ENCODE measurements at regions not wholly inside any gene's neighbourhood (a gene's known extent, or its start where the extent isn't known, plus 50 kb on each side); places are given as distances from the start of the nearest gene placed in this dataset.

- TF ChIP-seq CTCF (IDR thresholded peaks at IDR 0.05; ENCODE audit: insufficient read depth, low read length, poor library complexity, severe bottlenecking) = no peak
- no peak for TF ChIP-seq EZH2phosphoT487 (conservative IDR thresholded peaks at IDR 0.05; ENCODE audit: low read length)
Measured at GRCh38 chr1:95323123-95323522, 89.1 kb downstream of the RWDD3 start.
